ENCODE measurements at regions not wholly inside any gene's neighbourhood (a gene's known extent, or its start where the extent isn't known, plus 50 kb on each side); places are given as distances from the start of the nearest gene placed in this dataset.
"Not testable (repeated sequence)": the region's sequence is repeated elsewhere in the genome, so short reads cannot be mapped to it uniquely, and the experiment has no call there.

DNA sequence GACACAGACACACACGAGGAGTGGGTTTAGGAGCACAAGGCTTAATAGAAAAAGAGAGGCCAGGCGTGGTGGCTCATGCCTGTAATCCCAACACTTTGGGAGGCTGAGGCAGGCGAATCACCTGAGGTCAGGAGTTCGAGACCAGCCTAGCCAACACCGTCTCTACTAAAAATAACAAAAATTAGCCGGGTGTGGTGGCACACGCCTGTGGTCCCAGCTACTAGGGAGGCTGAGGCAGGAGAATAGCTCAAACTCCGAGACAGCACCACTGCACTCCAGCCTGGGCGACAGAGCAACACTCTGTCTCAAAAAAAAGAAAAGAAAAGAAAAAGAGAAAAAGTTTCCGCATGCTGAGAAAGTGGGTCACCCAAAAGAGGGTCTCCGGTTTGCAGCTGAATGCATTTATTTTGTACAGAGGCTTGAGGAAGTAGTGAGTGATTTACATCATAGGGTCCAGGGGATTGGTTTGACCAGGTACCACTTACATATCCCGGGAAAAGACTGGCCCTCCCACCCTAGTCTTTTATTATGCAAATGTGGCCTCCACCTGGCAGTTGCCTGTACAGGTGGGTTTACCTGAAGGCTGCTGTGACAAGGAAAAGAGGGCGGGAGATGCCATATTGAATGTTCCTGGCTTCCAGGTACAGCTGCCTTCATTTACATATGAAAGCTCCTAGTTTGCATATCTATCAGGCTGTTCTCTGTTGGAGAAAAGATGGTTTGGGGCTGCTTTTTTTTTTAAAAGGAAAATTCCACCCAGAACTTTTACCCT is 366.2 kb upstream of the GRAMD2B start:
- Mint-ChIP-seq H3K4me1 (ENCODE audit: low read depth) (no peaks in the 10 kb centered on the region), H3K36me3 (ENCODE audit: low read depth) (no peaks in the 10 kb centered on the region), H3K27me3 (ENCODE audit: low read depth) (no peaks in the 10 kb centered on the region), H3K27ac (no peak overlapping the region), H3K9me3 (ENCODE audit: insufficient read depth) (peaks cover 10% of the 10 kb centered on the region), H3K4me3 (no peak overlapping the region)
- no peak for ATAC-seq
- no peak for DNase-seq
- POLR2A ChIA-PET = no interaction called here
- CTCF ChIA-PET = no interaction called here

DNA sequence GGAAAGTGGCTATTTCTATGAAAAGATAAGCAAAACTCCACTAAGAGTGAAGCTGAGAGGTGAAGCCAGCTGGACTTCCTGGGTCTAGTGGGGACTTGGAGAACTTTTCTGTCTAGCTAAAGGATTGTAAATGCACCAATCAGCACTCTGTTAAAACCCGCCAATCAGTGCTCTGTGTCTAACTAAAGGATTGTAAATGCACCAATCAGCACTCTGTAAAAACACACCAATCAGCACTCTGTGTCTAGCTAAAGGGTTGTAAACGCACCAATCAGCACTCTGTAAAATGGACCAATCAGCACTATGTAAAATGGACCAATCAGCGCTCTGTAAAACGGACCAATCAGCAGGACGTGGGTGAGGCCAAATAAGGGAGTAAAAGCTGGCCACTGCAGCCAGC is 364.8 kb upstream of the GRAMD2B start:
- peaks cover 10% of the 10 kb centered on the region for H3K9me3 Mint-ChIP-seq (ENCODE audit: insufficient read depth)
- POLR2A ChIA-PET; H3K4me1 Mint-ChIP-seq (ENCODE audit: low read depth); CTCF ChIA-PET; DNase-seq; H3K27ac Mint-ChIP-seq; ATAC-seq; H3K36me3 Mint-ChIP-seq (ENCODE audit: low read depth); H3K27me3 Mint-ChIP-seq (ENCODE audit: low read depth); H3K4me3 Mint-ChIP-seq: not testable (repeated sequence)

DNA sequence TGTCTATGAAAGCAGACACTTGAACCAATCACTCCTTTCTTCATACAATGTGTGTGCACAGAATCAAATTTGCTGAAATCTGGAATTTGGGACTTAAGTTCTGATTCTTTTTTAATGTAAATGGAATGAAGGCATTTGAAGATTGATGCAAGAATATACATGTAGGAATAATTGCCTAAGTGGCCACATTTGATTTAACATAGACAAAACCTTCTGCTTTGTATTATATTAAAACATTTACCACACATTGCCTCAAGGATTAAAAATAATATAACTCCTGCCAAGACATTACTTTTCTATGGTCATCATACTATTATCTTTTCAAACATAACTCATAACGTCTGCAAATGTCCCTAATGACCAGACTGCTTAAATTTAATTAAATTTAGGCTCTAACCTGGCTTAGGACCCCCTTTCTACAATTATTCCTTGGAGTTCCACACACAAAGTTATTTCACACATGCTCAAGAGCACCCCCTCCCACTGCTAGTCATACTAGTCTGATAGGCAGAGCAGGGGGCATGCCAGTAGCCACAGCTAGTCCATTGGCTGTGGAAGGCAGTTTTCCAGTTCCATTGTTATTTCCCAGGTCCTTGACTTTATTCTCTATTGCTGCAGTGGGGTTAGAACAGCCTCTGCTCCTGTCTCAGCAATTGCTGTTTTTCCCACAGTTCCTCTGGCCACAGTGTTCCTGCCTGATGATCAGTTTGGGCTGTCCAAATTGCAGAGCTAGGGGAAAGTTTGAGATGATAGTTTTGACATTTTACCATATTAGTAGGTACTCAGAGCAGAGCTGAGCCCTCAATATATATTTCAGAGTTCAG is 360.6 kb upstream of the GRAMD2B start:
- Mint-ChIP-seq H3K36me3 (ENCODE audit: low read depth) (no peaks in the 10 kb centered on the region), H3K4me3 (no peak overlapping the region), H3K4me1 (ENCODE audit: low read depth) (no peaks in the 10 kb centered on the region)

DNA sequence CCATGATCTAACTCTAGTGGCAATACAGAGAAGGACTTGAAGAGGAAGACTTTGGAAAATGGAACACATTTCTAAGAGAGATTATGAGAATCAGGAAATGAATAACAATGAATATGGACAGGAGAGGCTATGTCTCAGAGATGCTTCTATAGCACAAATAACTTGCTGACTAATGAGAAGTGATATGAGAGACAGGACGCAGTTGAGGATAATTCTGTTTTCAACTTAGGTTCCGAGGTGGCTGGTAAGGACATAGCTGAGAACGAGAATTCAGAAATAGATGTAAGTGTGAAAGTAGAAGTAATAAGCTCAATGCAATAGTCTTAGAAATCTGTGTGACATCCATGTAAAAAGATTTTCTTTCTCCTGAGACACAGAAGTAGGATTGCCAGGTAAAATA is 358.1 kb upstream of the GRAMD2B start:
- ChIA-PET POLR2A (no interaction called here), CTCF (no interaction called here)
- H3K9me3 Mint-ChIP-seq (ENCODE audit: insufficient read depth) = no peaks in the 10 kb centered on the region
- H3K4me1 Mint-ChIP-seq (ENCODE audit: low read depth) = no peaks in the 10 kb centered on the region
- H3K4me3 Mint-ChIP-seq = no peak overlapping the region
- DNase-seq (no peak), ATAC-seq (no peak)
- H3K27ac Mint-ChIP-seq = no peak overlapping the region
- H3K36me3 Mint-ChIP-seq (ENCODE audit: low read depth) = no peaks in the 10 kb centered on the region
- no peaks in the 10 kb centered on the region for H3K27me3 Mint-ChIP-seq (ENCODE audit: low read depth)

More for the DNA sequence above, 360.6 kb upstream of the GRAMD2B start:
- no peak for DNase-seq
- H3K27ac Mint-ChIP-seq = no peak overlapping the region
- H3K9me3 Mint-ChIP-seq (ENCODE audit: insufficient read depth) = peaks cover 6% of the 10 kb centered on the region
- ChIA-PET CTCF (no interaction called here), POLR2A (no interaction called here)
- H3K27me3 Mint-ChIP-seq (ENCODE audit: low read depth) = no peaks in the 10 kb centered on the region
- ATAC-seq = no peak

DNA sequence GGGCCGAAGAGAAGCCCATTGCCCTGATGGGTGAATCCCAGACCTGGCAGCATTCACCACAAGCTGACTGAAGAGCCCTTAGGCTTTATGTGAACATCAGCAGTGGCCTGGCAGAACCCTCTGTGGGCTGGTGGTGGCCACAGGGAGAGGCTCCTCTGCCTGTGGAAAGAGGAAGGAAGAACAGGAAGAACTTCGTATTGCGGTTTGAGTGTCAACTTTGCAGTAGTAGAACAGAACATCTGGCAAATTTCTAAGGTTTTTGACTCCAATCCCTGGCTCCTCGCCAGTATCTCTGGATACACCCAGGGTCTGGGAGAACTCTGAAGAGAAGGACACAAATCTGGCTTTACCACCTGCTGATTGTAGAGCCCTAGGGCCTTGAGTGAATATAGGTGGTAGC is 356.4 kb upstream of the GRAMD2B start:
- DNase-seq (no peak), ATAC-seq (no peak)
- H3K36me3 Mint-ChIP-seq (ENCODE audit: low read depth) = no peaks in the 10 kb centered on the region
- H3K4me3 Mint-ChIP-seq = no peak overlapping the region
- no peaks in the 10 kb centered on the region for H3K4me1 Mint-ChIP-seq (ENCODE audit: low read depth)
- CTCF ChIA-PET = no interaction called here
- H3K27me3 Mint-ChIP-seq (ENCODE audit: low read depth) = no peaks in the 10 kb centered on the region
- H3K9me3 Mint-ChIP-seq (ENCODE audit: insufficient read depth) = no peaks in the 10 kb centered on the region
- POLR2A ChIA-PET = no interaction called here
- H3K27ac Mint-ChIP-seq = no peak overlapping the region

DNA sequence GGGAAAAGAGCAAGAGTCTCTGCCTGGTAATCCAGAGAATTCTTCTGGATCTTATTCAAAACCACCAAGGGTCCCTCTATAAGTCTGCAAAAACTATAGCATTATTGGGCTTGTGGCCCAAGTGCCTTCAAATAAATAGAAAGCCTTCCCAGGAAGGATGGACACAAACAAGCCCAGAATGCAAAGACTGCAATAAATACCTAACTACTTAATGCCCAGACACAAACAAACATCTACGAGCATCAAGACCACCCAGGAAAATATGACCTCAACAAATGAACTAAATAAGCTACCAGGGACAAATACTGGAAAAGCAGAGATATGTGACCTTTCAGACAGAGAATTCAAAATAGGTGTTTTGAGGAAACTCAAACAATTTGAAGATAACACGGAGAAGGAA is 355.8 kb upstream of the GRAMD2B start:
- no peaks in the 10 kb centered on the region for H3K27me3 Mint-ChIP-seq (ENCODE audit: low read depth)
- ChIA-PET POLR2A (no interaction called here), CTCF (no interaction called here)
- no peaks in the 10 kb centered on the region for H3K9me3 Mint-ChIP-seq (ENCODE audit: insufficient read depth)
- no peak for ATAC-seq
- no peaks in the 10 kb centered on the region for H3K36me3 Mint-ChIP-seq (ENCODE audit: low read depth)
- H3K4me3 Mint-ChIP-seq = no peak overlapping the region
- DNase-seq = no peak
- no peaks in the 10 kb centered on the region for H3K4me1 Mint-ChIP-seq (ENCODE audit: low read depth)
- no peak overlapping the region for H3K27ac Mint-ChIP-seq

DNA sequence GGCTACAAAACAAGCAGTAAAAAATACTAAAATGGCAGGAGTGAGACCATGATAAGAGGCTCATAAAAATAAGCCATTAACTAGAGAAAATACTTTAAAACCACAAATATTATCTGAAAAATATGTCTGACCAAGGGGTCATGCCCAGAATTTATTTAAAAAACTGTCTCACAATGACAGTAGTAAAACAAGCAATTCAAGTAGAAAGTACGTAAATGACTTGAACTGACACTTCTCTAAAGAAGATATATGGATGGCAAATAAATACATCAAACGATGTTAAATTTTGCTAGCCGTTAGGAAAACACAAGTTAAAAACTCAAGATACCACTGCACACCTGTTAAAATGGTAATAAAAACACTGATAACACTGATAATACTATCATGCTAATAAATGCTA is 353.9 kb upstream of the GRAMD2B start:
- Mint-ChIP-seq H3K4me3 (no peak overlapping the region), H3K27me3 (ENCODE audit: low read depth) (no peaks in the 10 kb centered on the region), H3K4me1 (ENCODE audit: low read depth) (no peaks in the 10 kb centered on the region), H3K9me3 (ENCODE audit: insufficient read depth) (peaks cover 12% of the 10 kb centered on the region), H3K36me3 (ENCODE audit: low read depth) (no peaks in the 10 kb centered on the region), H3K27ac (no peak overlapping the region)
- DNase-seq (no peak), ATAC-seq (no peak)
- CTCF ChIA-PET = no interaction called here
- POLR2A ChIA-PET = no interaction called here

DNA sequence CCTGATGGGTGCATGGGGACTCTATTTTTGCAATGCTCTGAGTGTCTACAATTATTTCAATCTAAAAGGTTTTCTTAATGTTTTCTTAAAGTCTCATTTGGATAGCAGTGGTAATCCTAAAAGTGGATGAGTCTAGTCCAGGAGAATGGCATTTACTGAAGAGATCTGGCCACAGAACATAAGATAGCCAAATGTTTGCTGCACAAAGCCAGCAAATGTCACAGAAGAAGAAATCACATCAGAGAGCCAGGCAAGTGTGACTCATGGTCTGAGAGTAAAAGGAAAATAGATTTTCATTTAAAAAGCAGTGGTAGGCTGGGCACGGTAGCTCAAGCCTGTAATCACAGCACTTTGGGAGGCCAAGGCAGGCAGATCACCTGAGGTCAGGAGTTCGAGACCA is 352.7 kb upstream of the GRAMD2B start:
- ChIA-PET CTCF (no interaction called here), POLR2A (no interaction called here)
- Mint-ChIP-seq H3K27me3 (ENCODE audit: low read depth) (no peaks in the 10 kb centered on the region), H3K4me3 (no peak overlapping the region), H3K9me3 (ENCODE audit: insufficient read depth) (peaks cover 12% of the 10 kb centered on the region), H3K36me3 (ENCODE audit: low read depth) (no peaks in the 10 kb centered on the region), H3K4me1 (ENCODE audit: low read depth) (no peaks in the 10 kb centered on the region), H3K27ac (no peak overlapping the region)
- DNase-seq (no peak), ATAC-seq (no peak)

DNA sequence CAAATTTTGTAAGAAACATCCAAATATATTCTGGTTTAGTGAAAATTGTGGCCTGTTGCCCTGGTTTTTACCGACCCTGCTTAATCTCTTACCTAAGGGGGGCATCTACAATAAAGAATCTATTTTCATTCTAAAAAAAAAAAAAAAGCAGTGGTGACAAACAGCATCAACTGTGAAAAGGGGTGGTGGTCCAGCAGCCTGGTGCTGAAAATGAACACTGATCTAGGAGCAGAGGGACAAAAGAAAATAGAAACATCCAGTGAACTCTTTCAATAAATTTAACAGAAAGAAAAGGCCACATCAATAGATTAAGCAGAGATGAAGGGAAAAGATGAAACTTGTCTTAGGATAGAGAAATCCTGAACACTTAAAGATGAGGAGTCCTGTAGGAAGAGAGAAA is 348.7 kb upstream of the GRAMD2B start:
- ChIA-PET CTCF (no interaction called here), POLR2A (no interaction called here)
- H3K36me3 Mint-ChIP-seq (ENCODE audit: low read depth) = no peaks in the 10 kb centered on the region
- ATAC-seq (no peak), DNase-seq (no peak)
- no peaks in the 10 kb centered on the region for H3K27me3 Mint-ChIP-seq (ENCODE audit: low read depth)
- peaks cover 16% of the 10 kb centered on the region for H3K9me3 Mint-ChIP-seq (ENCODE audit: insufficient read depth)
- no peak overlapping the region for H3K27ac Mint-ChIP-seq
- no peak overlapping the region for H3K4me3 Mint-ChIP-seq
- no peaks in the 10 kb centered on the region for H3K4me1 Mint-ChIP-seq (ENCODE audit: low read depth)

DNA sequence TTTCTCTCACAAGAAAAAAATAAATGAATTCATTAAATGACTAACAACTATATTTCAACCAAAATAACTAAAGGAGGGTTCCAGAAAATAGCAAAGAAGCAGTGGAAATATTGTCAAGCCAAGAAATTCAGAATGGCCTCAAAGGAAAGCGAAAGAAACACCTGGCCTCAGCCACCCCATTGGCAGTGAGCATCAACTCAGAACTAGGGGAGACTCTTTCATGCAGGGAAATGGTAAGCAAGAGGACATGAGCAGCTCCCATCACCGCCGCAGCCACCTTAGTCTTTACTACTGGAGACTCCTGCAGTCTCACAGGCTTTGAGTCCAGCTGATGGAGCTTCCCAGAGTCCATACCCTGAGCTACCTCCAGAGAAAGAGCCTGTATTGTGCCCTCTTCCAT is 343.9 kb upstream of the GRAMD2B start:
- Mint-ChIP-seq H3K36me3 (ENCODE audit: low read depth) (no peaks in the 10 kb centered on the region), H3K27ac (no peak overlapping the region), H3K9me3 (ENCODE audit: insufficient read depth) (peaks cover 22% of the 10 kb centered on the region), H3K4me3 (no peak overlapping the region), H3K4me1 (ENCODE audit: low read depth) (no peaks in the 10 kb centered on the region), H3K27me3 (ENCODE audit: low read depth) (no peaks in the 10 kb centered on the region)
- DNase-seq (no peak), ATAC-seq (no peak)
- ChIA-PET POLR2A (no interaction called here), CTCF (no interaction called here)

DNA sequence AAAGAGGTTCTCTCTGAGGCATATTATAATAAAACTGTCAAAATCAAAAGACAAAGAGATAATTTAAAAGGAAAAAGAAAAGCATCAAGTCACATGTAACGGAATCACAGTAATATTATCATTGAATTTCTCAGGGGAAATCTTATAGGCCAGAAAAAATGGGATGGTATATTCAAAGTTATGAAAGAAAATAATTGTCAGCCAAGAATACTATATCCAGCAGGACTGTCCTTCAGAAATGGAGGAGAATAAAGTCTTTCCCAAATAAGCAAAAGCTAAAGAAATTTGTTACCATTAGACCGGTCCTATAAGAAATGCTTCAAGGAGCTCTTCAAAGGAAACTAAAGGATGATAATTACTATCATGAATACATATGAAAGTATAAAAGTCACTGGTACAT is 342.0 kb upstream of the GRAMD2B start:
- DNase-seq (no peak), ATAC-seq (no peak)
- CTCF ChIA-PET = no interaction called here
- Mint-ChIP-seq H3K9me3 (ENCODE audit: insufficient read depth) (peaks cover 29% of the 10 kb centered on the region), H3K27me3 (ENCODE audit: low read depth) (no peaks in the 10 kb centered on the region), H3K4me1 (ENCODE audit: low read depth) (no peaks in the 10 kb centered on the region), H3K36me3 (ENCODE audit: low read depth) (no peaks in the 10 kb centered on the region), H3K27ac (no peak overlapping the region), H3K4me3 (no peak overlapping the region)
- POLR2A ChIA-PET = no interaction called here

DNA sequence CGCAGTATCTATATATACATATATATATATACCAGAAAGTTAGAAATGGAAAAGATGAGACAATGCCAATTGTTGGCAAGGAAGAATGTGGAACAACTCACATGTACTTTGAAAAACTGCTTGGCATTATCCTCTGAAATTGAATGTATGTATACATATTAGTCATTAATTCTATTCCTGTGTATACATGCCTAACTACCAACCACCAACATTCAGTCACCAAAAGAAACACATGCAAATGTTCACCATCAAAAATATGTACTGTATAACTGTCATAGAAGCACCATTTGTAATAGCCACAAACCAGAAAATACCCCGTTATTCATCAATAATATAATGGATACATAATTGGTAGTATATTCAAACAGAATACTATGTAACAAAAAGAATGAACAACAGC is 330.2 kb upstream of the GRAMD2B start:
- no peaks in the 10 kb centered on the region for H3K4me1 Mint-ChIP-seq (ENCODE audit: low read depth)
- no peak for ATAC-seq
- no peaks in the 10 kb centered on the region for H3K27me3 Mint-ChIP-seq (ENCODE audit: low read depth)
- DNase-seq = no peak
- no peak overlapping the region for H3K27ac Mint-ChIP-seq
- H3K36me3 Mint-ChIP-seq (ENCODE audit: low read depth) = no peaks in the 10 kb centered on the region
- CTCF ChIA-PET = no interaction called here
- POLR2A ChIA-PET = no interaction called here
- H3K4me3 Mint-ChIP-seq = no peak overlapping the region
- H3K9me3 Mint-ChIP-seq (ENCODE audit: insufficient read depth) = peaks cover 5% of the 10 kb centered on the region

DNA sequence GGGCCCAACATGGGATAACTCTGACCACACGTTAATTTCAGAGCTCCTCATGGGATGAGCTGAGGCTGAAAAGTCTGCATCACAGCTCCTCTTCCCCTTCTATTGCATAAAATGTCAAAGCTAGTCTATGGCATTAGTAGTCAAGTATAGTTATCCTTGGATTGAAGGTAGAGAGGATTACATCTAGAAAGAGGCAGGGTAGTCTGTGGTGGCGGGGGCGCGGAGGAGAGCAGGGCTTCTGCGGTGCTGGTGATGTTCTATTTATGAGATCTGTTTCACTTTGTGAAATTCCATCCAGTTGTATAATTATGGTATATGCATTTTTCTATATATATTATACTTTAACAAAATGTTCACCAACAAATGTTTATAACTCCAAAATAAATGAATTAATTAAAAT is 329.5 kb upstream of the GRAMD2B start:
- POLR2A ChIA-PET = no interaction called here
- Mint-ChIP-seq H3K9me3 (ENCODE audit: insufficient read depth) (peaks cover 1% of the 10 kb centered on the region), H3K36me3 (ENCODE audit: low read depth) (no peaks in the 10 kb centered on the region), H3K4me1 (ENCODE audit: low read depth) (no peaks in the 10 kb centered on the region), H3K27ac (no peak overlapping the region), H3K27me3 (ENCODE audit: low read depth) (no peaks in the 10 kb centered on the region), H3K4me3 (no peak overlapping the region)
- CTCF ChIA-PET = no interaction called here
- ATAC-seq = no peak
- DNase-seq = no peak
